D721Med (cell line): ENCODE measurements at regions not wholly inside any gene's neighbourhood (a gene's known extent, or its start where the extent isn't known, plus 50 kb on each side); places are given as distances from the start of the nearest gene placed in this dataset.

ENCODE experiments used
- DNase-seq: peaks from one replicate; pipeline ENCODE4 v3.0.0; 2011; ENCODE audit warnings: low spot score; ENCODE audit not compliant: insufficient read length
- FAIRE-seq: peaks from 2 replicates; lab custom pipeline; 2011; peaks lifted over from hg19 to GRCh38; lab: Jason Lieb, UNC
- CTCF ChIP-seq: IDR thresholded peaks from 2 replicates; pipeline ENCODE4 v1.5.1; 2012; ENCODE audit warnings: mild to moderate bottlenecking, control low read depth; ENCODE audit not compliant: insufficient read depth; ENCODE audit errors: missing control alignments

- DNase-seq, result no peak
- FAIRE-seq, result no peak
- TF ChIP-seq CTCF, result no peak
Measured at GRCh38 chr2:8312861-8313830, 368.7 kb upstream of the ID2 start.

GRCh38 chr2:8314063-8314462, 367.8 kb upstream of the ID2 start:
- FAIRE-seq (no peak), DNase-seq (no peak)
- no peak for TF ChIP-seq CTCF

- no peak for TF ChIP-seq CTCF
- no peak for FAIRE-seq
Measured at GRCh38 chr2:8315531-8316165, 366.2 kb upstream of the ID2 start.

GRCh38 chr2:8316356-8316755, 365.5 kb upstream of the ID2 start:
- FAIRE-seq, result no peak
- TF ChIP-seq CTCF, result no peak
- DNase-seq, result no peak

More at GRCh38 chr2:8315531-8316165, 366.2 kb upstream of the ID2 start:
- no peak for DNase-seq

- DNase-seq (no peak), FAIRE-seq (no peak)
- no peak for TF ChIP-seq CTCF
Measured at GRCh38 chr2:8317418-8317817, 364.4 kb upstream of the ID2 start.

- TF ChIP-seq CTCF, result no peak
- FAIRE-seq, result no peak
- DNase-seq, result no peak
Measured at GRCh38 chr2:8319219-8319618, 362.6 kb upstream of the ID2 start.
